Right renal pelvis (tissue), 4 donors: ENCODE measurements at regions not wholly inside any gene's neighbourhood (a gene's known extent, or its start where the extent isn't known, plus 50 kb on each side); places are given as distances from the start of the nearest gene placed in this dataset.
"Not testable (repeated sequence)": the region's sequence is repeated elsewhere in the genome, so short reads cannot be mapped to it uniquely, and the experiment has no call there.

ENCODE experiments used
- DNase-seq, 4 donors: peaks; one replicate each; pipeline ENCODE4 v3.0.0-alpha.2; 2013; ENCODE audit warnings: low read depth in 4 of 4, low spot score in 3 of 4, missing footprints in 1 of 4

DNA sequence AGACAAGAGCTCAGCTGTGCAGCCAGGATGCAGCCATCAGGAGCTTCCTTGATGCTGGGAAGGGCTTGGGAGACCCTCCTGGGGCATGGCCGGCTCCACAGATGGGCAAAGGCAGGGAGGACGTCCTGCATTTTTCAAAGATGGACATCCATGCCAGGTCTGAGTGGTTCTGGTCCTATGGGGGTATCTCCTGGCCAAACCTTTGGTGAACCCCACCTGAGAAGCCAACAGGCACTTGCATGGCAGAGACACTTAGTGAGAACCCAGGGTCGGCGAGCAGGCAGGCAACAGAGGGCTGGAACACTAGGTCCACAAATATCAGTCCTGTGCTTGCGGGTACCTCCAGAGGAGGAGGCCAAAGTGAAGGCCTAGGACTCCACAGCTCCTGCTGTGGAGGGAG lies 70.0 kb downstream of the KCTD15 start:
- DNase-seq, result no peak

- DNase-seq, result no peak
These were observed 71.5 kb downstream of the KCTD15 start for GRCh38 chr19:33868076-33868735.

DNA sequence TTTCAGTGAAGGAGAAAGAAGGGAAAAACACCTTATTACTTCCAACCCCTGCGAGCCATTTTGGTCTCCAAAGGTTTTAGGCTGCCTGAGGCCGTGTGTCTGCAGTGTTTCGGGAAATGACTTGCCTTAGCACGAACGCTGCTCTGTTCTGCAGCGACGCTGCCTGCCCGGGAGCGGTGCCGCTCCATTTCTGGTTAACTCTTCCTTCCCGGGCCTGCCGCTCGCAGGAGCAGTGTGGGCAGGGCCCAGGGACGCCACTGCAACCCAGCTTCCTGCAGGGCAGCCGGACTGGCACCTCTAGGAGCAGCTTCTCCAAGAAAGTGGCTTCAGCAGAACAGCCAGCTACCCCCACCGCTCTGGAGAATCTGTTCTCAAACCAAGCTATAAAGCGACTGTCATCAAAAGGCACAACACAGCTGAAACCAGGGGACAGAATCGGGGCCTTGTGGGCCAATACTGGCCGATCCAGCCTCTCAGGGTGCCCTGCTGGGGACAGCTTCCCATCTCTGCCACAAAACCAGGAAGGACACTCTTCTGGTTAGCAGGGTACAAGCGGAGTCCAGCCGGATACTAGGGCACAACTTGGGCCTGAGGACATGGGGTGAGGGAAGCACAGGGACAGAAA lies 72.2 kb downstream of the KCTD15 start:
- no peak for DNase-seq

- not testable (repeated sequence) for DNase-seq
These were observed 73.7 kb downstream of the KCTD15 start for GRCh38 chr19:33870298-33870932.

- DNase-seq, result no peak
These were observed 74.9 kb downstream of the KCTD15 start for GRCh38 chr19:33871605-33872004.

- no peak for DNase-seq
These were observed 76.0 kb downstream of the KCTD15 start for GRCh38 chr19:33872445-33873320.

- no peak for DNase-seq
These were observed 78.4 kb downstream of the KCTD15 start for GRCh38 chr19:33875071-33875470.

DNA sequence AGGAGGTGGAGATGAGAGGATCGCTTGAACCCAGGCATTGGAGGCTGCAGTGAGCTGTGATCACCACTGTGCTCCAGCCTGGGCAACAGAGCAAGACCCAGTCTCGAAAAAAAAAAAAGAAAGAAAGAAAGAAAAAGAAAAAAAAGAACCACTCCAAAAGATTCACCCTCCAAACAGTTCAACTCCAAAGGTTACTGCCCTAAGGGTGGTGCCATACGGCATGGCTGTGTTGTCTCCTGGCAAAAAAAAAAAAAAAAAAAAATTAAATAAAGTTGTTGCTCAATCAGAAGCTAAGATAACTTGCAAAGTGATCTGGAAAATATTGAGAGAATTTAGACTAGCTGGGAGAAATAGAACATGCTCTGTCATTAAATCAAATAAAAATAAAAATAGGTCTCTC lies 79.5 kb downstream of the KCTD15 start:
- DNase-seq, result no peak

DNA sequence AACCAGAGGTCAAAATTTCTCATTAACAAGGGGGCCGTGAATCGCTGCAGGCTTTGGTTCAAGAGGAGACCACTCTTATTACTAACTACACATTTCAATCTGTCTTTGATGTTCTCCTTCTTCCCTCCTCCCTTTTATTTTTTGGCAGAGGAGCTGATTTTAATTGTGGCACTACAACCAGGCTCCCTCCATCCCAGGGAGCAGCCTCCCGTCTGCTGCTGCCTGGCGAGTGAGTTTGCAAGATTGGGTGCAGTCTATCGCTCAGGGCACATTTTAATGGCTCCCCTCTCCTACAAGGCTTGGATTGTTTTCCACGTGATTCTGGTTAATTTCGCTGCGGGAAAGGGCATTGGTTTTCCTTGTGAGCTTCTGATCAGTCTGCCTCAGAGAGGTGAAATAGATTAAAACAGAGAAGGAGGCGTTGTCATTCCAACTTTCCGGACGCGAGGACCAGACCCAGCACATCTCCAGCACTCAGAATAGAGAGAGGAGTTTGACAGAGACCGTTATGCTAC lies 81.4 kb downstream of the KCTD15 start:
- DNase-seq, result no peak

- no peak for DNase-seq
These were observed 82.5 kb downstream of the KCTD15 start for GRCh38 chr19:33878910-33879810.

- DNase-seq, result no peak
These were observed 83.3 kb downstream of the KCTD15 start for GRCh38 chr19:33879818-33880575.

DNA sequence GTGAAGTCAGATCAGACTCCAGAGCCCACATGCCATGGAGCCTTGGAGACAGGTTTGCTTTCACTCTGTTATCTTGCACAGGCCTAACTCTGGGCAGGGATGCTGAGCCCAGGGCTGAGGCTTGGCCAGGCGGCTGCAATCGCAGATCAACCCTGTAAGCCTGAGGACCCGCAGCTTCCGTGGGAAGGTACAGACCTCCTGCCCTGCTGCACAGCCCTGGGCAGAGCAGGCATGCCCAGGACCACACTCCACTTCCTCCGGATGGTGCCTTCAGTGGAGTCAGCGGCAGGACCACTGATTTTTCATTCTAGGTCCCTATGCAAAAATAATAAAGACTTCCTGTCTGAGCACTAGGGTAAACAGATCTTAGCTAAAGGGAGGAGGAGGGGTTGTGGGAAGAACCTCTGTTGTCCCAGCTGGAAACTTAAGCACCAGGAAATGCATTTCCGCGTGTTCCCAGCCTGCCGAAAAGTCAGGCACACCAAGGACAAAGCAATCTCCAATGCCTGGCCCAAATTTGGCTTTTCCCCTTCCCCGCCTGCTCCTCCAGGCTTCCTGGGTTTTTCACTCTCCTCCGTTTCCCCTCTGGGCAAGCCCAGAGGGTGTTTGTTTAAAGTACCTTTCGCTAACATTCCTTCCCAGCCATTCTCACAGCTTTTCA lies 87.3 kb downstream of the KCTD15 start:
- DNase-seq, result no peak

DNA sequence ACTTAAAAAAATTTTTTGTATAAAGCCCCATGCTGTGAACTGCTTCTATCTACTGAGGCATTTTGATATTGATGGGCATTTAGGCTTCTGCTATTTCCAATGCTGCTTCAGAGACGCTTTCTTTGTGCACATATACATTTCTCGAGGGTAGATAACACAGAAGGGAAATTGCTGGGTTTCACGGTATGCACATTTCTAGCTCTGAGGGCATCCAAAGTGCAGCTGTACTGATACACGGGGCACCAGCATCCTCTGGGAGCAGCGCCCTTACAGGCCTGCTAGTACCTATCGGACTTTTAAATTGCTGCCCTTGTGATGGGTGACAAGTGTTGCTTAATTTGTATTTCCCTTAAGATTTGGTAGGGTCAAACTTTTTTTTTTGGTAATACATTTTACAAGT lies 88.6 kb downstream of the KCTD15 start:
- DNase-seq, result no peak

GRCh38 chr19:33887891-33888290 lies 91.2 kb downstream of the KCTD15 start:
- DNase-seq, result no peak

- no peak for DNase-seq
These were observed 92.0 kb downstream of the KCTD15 start for GRCh38 chr19:33888665-33889064.

GRCh38 chr19:33890569-33890968 lies 93.9 kb downstream of the KCTD15 start:
- no peak for DNase-seq

DNA sequence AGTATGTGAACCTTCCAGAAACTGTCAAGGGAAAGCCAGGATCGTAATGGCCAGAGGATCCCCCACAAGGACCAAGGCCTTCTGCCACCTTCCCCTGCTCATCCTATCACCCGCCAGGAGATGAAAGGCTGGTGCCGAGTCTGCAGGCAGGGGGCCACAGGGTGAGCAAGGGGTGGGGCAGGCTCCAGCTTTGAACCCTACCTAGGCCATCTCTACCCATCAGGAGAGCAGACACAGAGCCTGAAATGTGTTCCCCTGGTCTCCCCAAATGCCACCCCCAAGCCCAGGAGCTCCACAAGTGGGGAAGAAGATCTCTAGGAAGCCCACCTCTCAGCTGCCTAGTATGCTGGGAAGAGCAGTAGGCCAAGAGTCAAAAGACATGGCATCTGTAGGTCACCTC lies 95.1 kb downstream of the KCTD15 start:
- no peak for DNase-seq

GRCh38 chr19:33894787-33895186 lies 98.1 kb downstream of the KCTD15 start:
- DNase-seq, result no peak

DNA sequence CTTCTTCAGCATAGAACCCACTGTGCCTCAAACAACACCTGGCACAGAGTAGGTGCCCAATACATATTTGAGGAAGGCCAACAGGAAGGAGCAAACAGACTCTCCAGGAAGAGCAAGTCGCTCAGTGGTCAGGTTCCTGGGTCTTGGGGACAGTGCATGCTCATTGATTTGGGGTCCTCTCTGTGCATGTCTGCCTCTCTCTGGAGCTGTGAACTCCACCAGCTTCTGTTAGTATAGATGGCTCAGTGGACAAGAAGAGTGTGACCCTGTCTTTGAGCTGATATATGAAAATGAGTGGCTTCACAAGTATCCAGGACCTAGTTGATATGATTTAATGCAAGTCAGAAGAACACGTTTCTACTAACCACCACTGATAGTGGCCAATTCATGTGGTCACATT lies 98.7 kb downstream of the KCTD15 start:
- no peak for DNase-seq
